ENCODE measurements at regions not wholly inside any gene's neighbourhood (a gene's known extent, or its start where the extent isn't known, plus 50 kb on each side); places are given as distances from the start of the nearest gene placed in this dataset.

DNA sequence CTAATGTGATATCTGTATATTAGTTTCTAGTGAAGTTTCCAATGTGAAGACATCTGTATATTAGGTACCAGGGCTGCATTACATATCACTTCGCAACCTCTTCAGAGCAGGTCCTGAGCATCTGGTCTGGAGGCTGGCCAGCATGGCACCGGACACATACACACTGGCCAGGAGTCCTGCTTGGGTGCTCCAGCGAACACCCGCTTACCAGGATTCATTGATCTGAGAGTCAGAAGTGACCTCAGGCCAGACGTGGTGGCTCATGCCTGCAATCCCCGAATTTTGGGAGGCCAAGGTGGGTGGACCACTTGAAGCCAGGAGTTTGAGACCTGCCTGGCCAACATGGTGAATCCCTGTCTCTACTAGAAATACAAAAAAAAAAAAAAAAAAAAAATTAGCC is 93.0 kb upstream of the IRS2 start:
- Histone ChIP-seq H3K27ac (no peak overlapping the region), H3K27me3 (no peaks in the 10 kb centered on the region), H3K9me3 (no peaks in the 10 kb centered on the region), H3K36me3 (no peaks in the 10 kb centered on the region), H3K4me3 (no peak overlapping the region), H3K4me1 (peaks cover 5 to 16% of the 10 kb centered on the region in 2 donors)
- intact Hi-C loops (cut with DNase I): loop anchor here (10.0 kb wide), 1 partner anchor 625 kb away; no protein-coding TSS in a partner anchor
- no peak for TF ChIP-seq CTCF (IDR thresholded peaks at IDR 0.05)
- no peak for DNase-seq (ENCODE audit: low spot score in 2 of 2)

GRCh38 chr13:109877809-109878208 is 91.4 kb upstream of the IRS2 start:
- H3K27me3 ChIP-seq: no peaks in the 10 kb centered on the region
- no peak for DNase-seq (ENCODE audit: low spot score in 2 of 2)
- no peak for TF ChIP-seq CTCF (IDR thresholded peaks at IDR 0.05)

GRCh38 chr13:109875746-109876145 is 89.4 kb upstream of the IRS2 start:
- H3K9me3 ChIP-seq: no peaks in the 10 kb centered on the region
- H3K27ac ChIP-seq: peak overlapping the region; percentile 85 to 90
- DNase-seq (ENCODE audit: low spot score in 2 of 2): no peak
- no peak overlapping the region for H3K4me3 ChIP-seq
- intact Hi-C loops (cut with DNase I): loop anchor here (2.0 to 10.0 kb wide), 2 partner anchors 233 to 621 kb away; no protein-coding TSS in a partner anchor
- no peaks in the 10 kb centered on the region for H3K27me3 ChIP-seq
- no peak for TF ChIP-seq CTCF (IDR thresholded peaks at IDR 0.05)
- H3K36me3 ChIP-seq: no peaks in the 10 kb centered on the region
- peaks cover 5 to 26% of the 10 kb centered on the region in 2 donors for H3K4me1 ChIP-seq

More at GRCh38 chr13:109877809-109878208, 91.4 kb upstream of the IRS2 start:
- Histone ChIP-seq H3K9me3 (no peaks in the 10 kb centered on the region), H3K27ac (no peak overlapping the region), H3K4me1 (peaks cover 5 to 24% of the 10 kb centered on the region in 2 donors), H3K4me3 (no peak overlapping the region), H3K36me3 (no peaks in the 10 kb centered on the region)
- intact Hi-C loops (cut with DNase I): loop anchor here (10.0 kb wide), 1 partner anchor 623 kb away; no protein-coding TSS in a partner anchor

DNA sequence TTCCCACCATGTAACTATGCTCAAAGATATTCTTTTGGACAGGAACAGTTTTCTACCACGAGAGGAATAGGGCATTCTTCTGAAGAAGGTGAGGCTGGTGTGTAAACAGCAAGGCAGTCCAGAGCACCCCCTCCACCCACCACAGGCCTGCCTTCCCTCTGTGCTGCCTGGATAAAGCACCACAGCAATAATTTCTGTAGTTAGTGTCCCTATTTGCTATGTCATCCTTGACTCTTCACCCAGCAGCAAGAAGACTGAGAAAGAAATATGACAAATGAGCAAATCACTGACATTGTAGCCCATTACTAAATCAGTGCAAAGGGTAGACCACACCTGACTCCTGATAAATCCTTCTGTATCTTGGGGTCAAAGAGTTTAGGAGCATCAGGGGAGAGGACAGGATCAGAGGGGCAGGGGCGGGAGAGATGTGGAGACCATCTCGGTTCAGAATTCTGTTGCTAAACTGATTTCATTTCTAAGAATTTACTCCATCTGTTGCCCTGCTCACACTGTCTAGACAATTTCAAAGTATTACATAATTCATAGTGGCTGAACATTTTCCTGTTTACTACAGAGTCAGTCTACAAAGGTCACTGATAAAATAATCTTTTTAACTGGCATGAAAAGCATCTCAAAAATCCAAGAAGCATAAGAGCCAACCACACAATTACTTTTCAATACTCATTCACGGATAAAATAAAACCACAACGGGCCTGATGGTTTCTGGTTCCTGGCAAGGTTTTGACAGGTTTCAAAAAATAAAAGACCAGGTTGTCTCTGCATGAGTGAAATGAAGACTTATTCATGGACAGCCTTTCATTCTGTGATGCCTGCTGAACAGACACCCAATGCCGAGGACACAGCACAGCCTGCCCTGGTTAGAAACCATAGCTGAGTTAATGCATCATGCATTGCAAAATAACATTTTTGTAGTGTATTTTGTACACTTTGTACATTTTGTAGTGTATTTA is 88.4 kb upstream of the IRS2 start:
- TF ChIP-seq CTCF (IDR thresholded peaks at IDR 0.05): no peak
- H3K27me3 ChIP-seq: no peaks in the 10 kb centered on the region
- peaks cover 5 to 36% of the 10 kb centered on the region in 2 donors for H3K4me1 ChIP-seq
- peak overlapping the region; percentile 19 to 22 for H3K4me3 ChIP-seq
- H3K36me3 ChIP-seq: no peaks in the 10 kb centered on the region
- DNase-seq (ENCODE audit: low spot score in 2 of 2): no peak
- intact Hi-C loops (cut with DNase I): loop anchor here (2.0 to 10.0 kb wide), 3 partner anchors 87 to 620 kb away; partner anchors contain the start of gene IRS2
- no peaks in the 10 kb centered on the region for H3K9me3 ChIP-seq
- H3K27ac ChIP-seq: peak overlapping the region; percentile 85 to 90

GRCh38 chr13:109873351-109874123 is 87.2 kb upstream of the IRS2 start:
- Histone ChIP-seq H3K27ac (peak overlapping the region; percentile 85 to 90), H3K4me1 (peaks cover 5 to 36% of the 10 kb centered on the region in 2 donors), H3K9me3 (no peaks in the 10 kb centered on the region), H3K36me3 (no peaks in the 10 kb centered on the region), H3K27me3 (no peaks in the 10 kb centered on the region), H3K4me3 (no peak overlapping the region)
- intact Hi-C loops (cut with DNase I): loop anchor here (2.0 to 10.0 kb wide), 3 partner anchors 86 to 619 kb away; partner anchors contain the start of gene IRS2
- DNase-seq (ENCODE audit: low spot score in 2 of 2): no peak
- no peak for TF ChIP-seq CTCF (IDR thresholded peaks at IDR 0.05)

Measured in ascending aorta (tissue), 2 donors.